ENCODE measurements at regions not wholly inside any gene's neighbourhood (a gene's known extent, or its start where the extent isn't known, plus 50 kb on each side); places are given as distances from the start of the nearest gene placed in this dataset.

- in situ Hi-C loops (cut with MboI; ENCODE audit: low sequenced_read_pairs, unreplicated experiment): no loop called here
- no peak for TF ChIP-seq CTCF (IDR thresholded peaks at IDR 0.05; ENCODE audit: borderline replicate concordance, control extremely low read depth, extremely low read depth, insufficient read depth, missing control alignments)
Measured at GRCh38 chr1:170871868-170872267, 63.5 kb upstream of the MROH9 start.

GRCh38 chr1:170872663-170873062 is 62.7 kb upstream of the MROH9 start:
- DNase-seq (ENCODE audit: low spot score): peak; percentile 14
- in situ Hi-C loops (cut with MboI; ENCODE audit: low sequenced_read_pairs, unreplicated experiment): no loop called here
- no peak for TF ChIP-seq CTCF (IDR thresholded peaks at IDR 0.05; ENCODE audit: borderline replicate concordance, control extremely low read depth, extremely low read depth, insufficient read depth, missing control alignments)

More at GRCh38 chr1:170871868-170872267, 63.5 kb upstream of the MROH9 start:
- DNase-seq (ENCODE audit: low spot score): no peak

- TF ChIP-seq CTCF (IDR thresholded peaks at IDR 0.05; ENCODE audit: borderline replicate concordance, control extremely low read depth, extremely low read depth, insufficient read depth, missing control alignments): no peak
- no peak for DNase-seq (ENCODE audit: low spot score)
- in situ Hi-C loops (cut with MboI; ENCODE audit: low sequenced_read_pairs, unreplicated experiment): loop anchor here (25.0 kb wide), 1 partner anchor 187 kb away; no protein-coding TSS in a partner anchor
Measured at GRCh38 chr1:170874671-170875070, 60.7 kb upstream of the MROH9 start.

GRCh38 chr1:170881268-170882265 is 53.8 kb upstream of the MROH9 start:
- DNase-seq (ENCODE audit: low spot score): no peak
- in situ Hi-C loops (cut with MboI; ENCODE audit: low sequenced_read_pairs, unreplicated experiment): loop anchor here (25.0 kb wide), 1 partner anchor 194 kb away; no protein-coding TSS in a partner anchor
- TF ChIP-seq CTCF (IDR thresholded peaks at IDR 0.05; ENCODE audit: borderline replicate concordance, control extremely low read depth, extremely low read depth, insufficient read depth, missing control alignments): peak; percentile 52

All from GM13976 (cell line).